ENCODE measurements at regions not wholly inside any gene's neighbourhood (a gene's known extent, or its start where the extent isn't known, plus 50 kb on each side); places are given as distances from the start of the nearest gene placed in this dataset.

GRCh38 chr14:89032086-89032649 lies 207.7 kb downstream of the TTC8 start:
- intact Hi-C loops (cut with DNase I): loop anchor here in 3 of 10 donors (5.0 to 10.0 kb wide), 2 partner anchors 733 to 875 kb away; no protein-coding TSS in a partner anchor
- 81 to 86% methylated on average over 8 of the region's 8 CpGs for WGBS, 2 donors
- Histone ChIP-seq H3K27ac (no peak overlapping the region), H3K4me1 (peaks cover 0 to 7% (median 4%) of the 10 kb centered on the region in 9 donors), H3K9me3 (peaks cover 0 to 4% (median 0%) of the 10 kb centered on the region in 11 donors), H3K4me3 (no peak overlapping the region), H3K27me3 (peaks cover 0 to 45% (median 39%) of the 10 kb centered on the region in 7 donors), H3K36me3 (no peaks in the 10 kb centered on the region)
- TF ChIP-seq CTCF (IDR thresholded peaks at IDR 0.05): no peak
- ATAC-seq (no peak), DNase-seq (no peak)

- peak in 1 of 8 donors; percentile 35 for ATAC-seq
- Histone ChIP-seq H3K4me1 (no peaks in the 10 kb centered on the region), H3K27ac (no peak overlapping the region), H3K4me3 (no peak overlapping the region), H3K36me3 (no peaks in the 10 kb centered on the region), H3K9me3 (peaks cover 0 to 3% (median 0%) of the 10 kb centered on the region in 11 donors), H3K27me3 (peaks cover 0 to 31% (median 24%) of the 10 kb centered on the region in 7 donors)
- WGBS, 2 donors: 55 to 65% methylated on average over 6 of the region's 6 CpGs
- intact Hi-C loops (cut with DNase I): loop anchor here in 3 of 10 donors (5.0 to 10.0 kb wide), 2 partner anchors 731 to 874 kb away; no protein-coding TSS in a partner anchor
- DNase-seq: no peak
- TF ChIP-seq CTCF (IDR thresholded peaks at IDR 0.05): no peak
Measured at GRCh38 chr14:89033756-89034155, 209.3 kb downstream of the TTC8 start.

GRCh38 chr14:89036371-89036770 lies 211.9 kb downstream of the TTC8 start:
- Histone ChIP-seq H3K27me3 (peaks cover 0 to 14% (median 0%) of the 10 kb centered on the region in 7 donors), H3K27ac (no peak overlapping the region), H3K4me3 (no peak overlapping the region), H3K9me3 (no peaks in the 10 kb centered on the region), H3K4me1 (peaks cover 0 to 14% (median 8%) of the 10 kb centered on the region in 9 donors), H3K36me3 (no peaks in the 10 kb centered on the region)
- ATAC-seq: no peak
- intact Hi-C loops (cut with DNase I): loop anchor here in 4 of 10 donors (5.0 to 10.0 kb wide), 2 partner anchors 728 to 881 kb away; no protein-coding TSS in a partner anchor
- WGBS, 2 donors: 90 to 91% methylated on average over 3 of the region's 3 CpGs
- no peak for DNase-seq
- no peak for TF ChIP-seq CTCF (IDR thresholded peaks at IDR 0.05)

GRCh38 chr14:89037065-89037464 lies 212.6 kb downstream of the TTC8 start:
- no peak for DNase-seq
- no peaks in the 10 kb centered on the region for H3K36me3 ChIP-seq
- no peaks in the 10 kb centered on the region for H3K9me3 ChIP-seq
- H3K27me3 ChIP-seq: peaks cover 0 to 12% (median 0%) of the 10 kb centered on the region in 7 donors
- no peak overlapping the region for H3K4me3 ChIP-seq
- no peak for TF ChIP-seq CTCF (IDR thresholded peaks at IDR 0.05)
- peaks cover 0 to 16% (median 11%) of the 10 kb centered on the region in 9 donors for H3K4me1 ChIP-seq
- intact Hi-C loops (cut with DNase I): loop anchor here in 4 of 10 donors (5.0 to 10.0 kb wide), 2 partner anchors 728 to 880 kb away; no protein-coding TSS in a partner anchor
- WGBS, 2 donors: 95% methylated on average over 3 of the region's 3 CpGs
- no peak for ATAC-seq
- no peak overlapping the region for H3K27ac ChIP-seq

All from heart right ventricle (tissue), 16 donors.